NCI-H2196 (cell line): ENCODE measurements at regions not wholly inside any gene's neighbourhood (a gene's known extent, or its start where the extent isn't known, plus 50 kb on each side); places are given as distances from the start of the nearest gene placed in this dataset.

Experiments
- DNase-seq: peaks from one replicate; lab custom pipeline; 2025; ENCODE audit not compliant: unreplicated experiment; lab: John Stamatoyannopoulos, UW

GRCh38 chr9:13900449-13900848, 413.5 kb downstream of the NFIB start:
- DNase-seq = no peak

DNA sequence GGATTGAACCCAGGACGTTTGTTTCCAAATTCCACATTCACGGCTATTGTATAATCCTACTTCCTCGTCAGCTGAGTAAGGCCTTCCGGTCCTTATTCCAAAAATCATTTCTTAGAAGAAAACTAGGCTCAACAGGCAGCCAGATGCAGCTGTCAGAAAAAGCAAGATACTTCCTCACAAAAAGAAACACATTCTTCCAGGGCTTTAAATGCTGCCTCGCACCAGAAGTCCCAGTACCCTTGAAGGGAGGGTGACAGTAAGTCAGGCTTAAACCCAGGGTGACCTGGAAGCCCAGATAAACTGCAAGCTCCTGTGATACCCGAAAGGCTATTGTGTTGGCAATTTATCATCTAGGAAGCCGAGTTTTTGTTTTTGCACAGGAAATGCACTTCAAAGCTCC, 414.0 kb downstream of the NFIB start:
- DNase-seq = no peak

GRCh38 chr9:13898957-13899356, 415.0 kb downstream of the NFIB start:
- DNase-seq = no peak

- no peak for DNase-seq
These were observed 416.8 kb downstream of the NFIB start for GRCh38 chr9:13896922-13897835.

DNA sequence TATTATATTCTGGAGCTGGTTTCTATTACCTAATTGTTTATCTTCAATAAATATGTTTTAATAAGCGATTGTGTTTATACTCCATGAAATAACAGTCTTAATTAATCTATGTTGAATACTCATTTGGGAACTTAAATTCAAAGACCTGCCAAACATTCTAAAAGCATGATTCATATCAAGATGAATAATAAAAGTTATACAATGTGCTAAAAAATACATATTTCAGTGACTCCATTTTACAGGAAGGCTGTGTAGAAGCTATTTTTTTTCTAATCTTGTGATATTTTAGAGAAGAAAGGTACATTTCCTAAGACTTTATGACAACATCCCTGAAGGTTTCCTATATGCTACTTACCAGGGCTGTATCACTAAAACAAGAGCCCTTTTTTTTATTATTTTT, 417.9 kb downstream of the NFIB start:
- no peak for DNase-seq

DNA sequence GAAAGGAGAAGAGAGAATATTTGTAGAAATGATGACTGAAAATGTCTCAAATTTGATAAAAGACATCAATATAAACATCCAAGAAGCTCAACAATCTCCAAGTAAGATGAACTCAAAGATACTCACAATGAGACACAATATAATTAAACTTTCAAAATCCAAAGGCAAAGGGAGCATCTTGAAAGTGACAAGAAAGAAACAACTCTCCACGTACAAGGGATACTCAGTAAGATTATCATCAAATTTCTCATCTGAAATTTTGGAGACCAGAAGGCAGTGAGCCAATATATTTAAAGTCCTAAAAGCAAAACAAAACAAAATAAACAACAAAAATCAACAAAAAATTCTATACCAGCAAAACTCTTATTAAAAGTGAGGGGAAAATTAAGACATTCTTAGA, 428.7 kb downstream of the NFIB start:
- no peak for DNase-seq

- DNase-seq = no peak
These were observed 434.0 kb downstream of the NFIB start for GRCh38 chr9:13879981-13880380.

DNA sequence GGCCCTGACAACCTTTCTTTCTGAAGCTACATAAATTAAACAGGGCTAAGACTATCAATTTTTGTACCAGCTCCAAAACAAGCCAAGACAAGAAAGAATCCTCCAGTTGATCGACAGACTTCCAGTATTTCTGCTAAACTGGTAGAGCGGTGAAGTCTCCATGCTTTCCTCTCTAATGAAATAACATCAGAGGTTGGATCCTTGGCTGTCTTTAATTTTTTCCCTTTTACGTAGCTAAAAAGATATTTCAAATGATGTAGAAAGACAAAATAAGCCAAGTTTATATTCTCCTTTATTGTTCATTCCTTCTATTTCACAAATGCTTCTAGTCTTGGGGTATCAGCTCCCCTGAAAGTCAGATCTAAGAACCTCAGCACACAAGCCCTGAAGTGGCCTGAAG, 434.9 kb downstream of the NFIB start:
- no peak for DNase-seq

- no peak for DNase-seq
These were observed 435.7 kb downstream of the NFIB start for GRCh38 chr9:13878241-13878711.

DNA sequence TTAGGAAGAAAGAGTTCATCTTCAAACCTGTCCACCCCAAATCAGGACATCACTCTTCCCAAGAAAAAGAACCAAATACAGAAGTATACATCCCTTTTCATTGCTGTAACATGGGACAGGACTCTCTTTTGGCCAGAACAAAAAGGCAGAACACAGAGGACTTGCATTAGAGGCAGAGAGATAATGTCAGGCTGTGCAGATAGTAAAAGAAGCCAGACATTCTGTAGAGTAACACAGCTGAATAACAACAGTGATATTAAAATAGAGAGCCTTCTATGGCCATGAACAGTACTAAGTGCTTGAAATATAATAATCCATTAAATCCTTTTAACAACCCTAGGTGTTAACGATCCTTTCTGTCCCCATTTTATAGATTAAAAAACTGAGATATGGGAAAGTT, 437.2 kb downstream of the NFIB start:
- DNase-seq = no peak

GRCh38 chr9:13873203-13873602, 440.7 kb downstream of the NFIB start:
- no peak for DNase-seq

- no peak for DNase-seq
These were observed 445.6 kb downstream of the NFIB start for GRCh38 chr9:13868336-13868735.

DNA sequence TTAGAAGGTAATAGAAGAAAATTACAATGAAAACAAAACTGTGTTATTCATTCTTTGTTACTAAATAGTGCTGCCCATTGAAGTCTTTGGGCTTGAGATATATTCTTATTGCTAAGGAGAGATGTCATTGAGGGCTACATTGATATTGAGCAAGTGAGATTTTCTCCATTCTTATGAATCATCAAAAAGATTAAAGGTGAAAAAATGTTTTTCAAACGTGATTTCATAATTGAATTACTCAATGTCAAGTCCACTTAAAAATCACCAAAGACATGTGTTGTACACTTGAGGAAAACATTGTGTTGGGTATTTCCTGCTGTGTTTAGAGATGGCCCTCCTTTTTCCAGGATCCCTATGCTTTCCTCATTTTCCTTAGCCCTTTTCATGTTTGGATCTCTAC, 448.1 kb downstream of the NFIB start:
- DNase-seq = no peak

GRCh38 chr9:13863112-13863511, 450.8 kb downstream of the NFIB start:
- no peak for DNase-seq

DNA sequence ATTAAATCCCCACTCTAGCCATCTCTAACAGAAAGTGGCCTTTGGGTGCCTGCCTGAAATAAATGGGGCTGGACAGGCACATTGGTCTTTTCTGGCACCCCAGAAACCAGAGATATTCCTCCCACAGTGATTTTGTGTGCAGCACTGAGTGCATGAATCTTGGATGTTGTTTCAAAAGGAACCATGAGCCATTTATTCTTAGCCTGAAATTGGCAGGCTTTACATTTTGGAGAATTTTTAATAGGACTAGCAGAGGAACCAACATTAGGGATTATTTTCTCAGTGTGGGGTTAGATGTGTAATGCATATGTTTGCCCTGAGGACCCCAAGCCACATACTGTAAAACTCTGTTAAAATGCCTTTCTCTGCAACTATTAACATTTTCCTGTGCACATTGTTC, 451.3 kb downstream of the NFIB start:
- DNase-seq = no peak

- DNase-seq = no peak
These were observed 452.8 kb downstream of the NFIB start for GRCh38 chr9:13860946-13861640.

DNA sequence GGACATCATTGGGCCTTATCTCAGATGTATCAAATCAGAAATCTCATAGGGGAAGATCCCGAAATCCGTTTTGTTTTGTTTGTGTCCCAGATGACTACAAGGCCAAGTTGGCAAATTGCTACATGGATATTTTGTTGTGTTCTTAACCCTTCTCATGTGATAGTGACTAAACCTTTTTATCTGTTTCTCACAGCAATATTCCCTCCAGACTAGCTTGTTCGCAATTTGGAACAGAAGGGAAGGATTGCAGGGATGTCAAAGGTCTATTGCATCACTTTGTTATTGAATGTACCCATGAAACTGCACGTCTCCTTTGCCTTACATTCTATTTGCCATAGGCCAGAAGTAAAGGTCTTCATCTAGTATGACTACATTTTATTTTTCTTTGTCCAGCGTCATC, 453.9 kb downstream of the NFIB start:
- DNase-seq = no peak

DNA sequence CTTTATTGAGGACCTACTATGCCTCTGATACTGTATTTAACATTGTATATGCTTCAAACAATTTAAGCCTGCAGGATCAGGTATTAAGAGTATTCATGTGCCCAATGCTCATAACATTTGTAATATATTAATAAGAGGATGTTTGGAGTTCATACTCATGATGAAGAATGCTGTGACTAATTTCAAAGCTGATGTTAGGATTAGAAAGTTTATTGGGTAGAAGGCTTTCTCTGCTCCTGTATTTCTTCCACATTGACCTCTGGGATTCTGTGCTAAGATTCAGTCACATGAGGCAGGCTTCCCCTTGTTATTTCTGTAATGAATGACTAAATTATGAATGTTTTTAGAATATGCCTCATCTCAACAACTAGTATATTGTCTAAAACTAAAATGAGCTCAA, 456.4 kb downstream of the NFIB start:
- DNase-seq = no peak

- DNase-seq = no peak
These were observed 466.7 kb downstream of the NFIB start for GRCh38 chr9:13847270-13847669.

DNA sequence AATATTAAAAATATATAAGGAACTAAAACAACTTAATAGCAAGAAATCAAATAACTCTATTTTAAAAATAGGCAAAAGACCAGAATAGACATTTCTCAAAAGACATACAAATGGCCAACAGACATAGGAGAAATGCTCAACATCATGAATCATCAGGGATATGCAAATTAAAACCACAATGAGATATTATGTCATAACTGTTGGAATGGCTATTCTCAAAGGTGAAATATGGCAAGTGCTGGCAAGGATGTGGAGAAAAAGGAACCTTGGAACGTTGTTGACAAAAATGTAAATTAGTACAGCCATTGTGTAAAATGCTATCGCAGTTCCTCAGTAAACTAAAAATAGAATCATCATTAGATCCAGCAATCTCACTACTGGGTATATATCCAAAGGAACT, 468.5 kb downstream of the NFIB start:
- DNase-seq = no peak

- DNase-seq = peak; percentile 87
These were observed 472.0 kb downstream of the NFIB start for GRCh38 chr9:13841746-13842462.

GRCh38 chr9:13832446-13832845, 481.5 kb downstream of the NFIB start:
- no peak for DNase-seq
